ENCODE measurements at regions not wholly inside any gene's neighbourhood (a gene's known extent, or its start where the extent isn't known, plus 50 kb on each side); places are given as distances from the start of the nearest gene placed in this dataset.

DNA sequence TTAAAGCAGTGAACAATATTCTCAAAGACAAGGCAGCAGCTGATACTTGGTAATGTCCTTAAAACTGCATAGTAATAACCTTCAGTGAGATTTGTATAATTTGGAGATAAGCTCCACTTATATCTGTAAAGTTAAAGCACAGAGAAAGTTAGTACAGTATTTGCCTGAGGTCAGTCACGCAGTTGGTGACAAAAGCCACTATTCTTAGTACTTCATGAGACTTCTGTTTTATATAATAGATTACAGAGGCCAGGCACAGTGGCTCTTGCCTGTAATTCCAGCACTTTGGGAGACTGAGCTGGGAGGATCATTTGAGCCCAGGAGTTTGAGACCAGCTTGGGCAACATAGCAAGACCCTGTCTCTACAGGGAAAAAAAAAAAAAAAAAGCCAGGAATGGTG lies 266.4 kb upstream of the DMRT1 start:
- TF ChIP-seq, protein P1, sequence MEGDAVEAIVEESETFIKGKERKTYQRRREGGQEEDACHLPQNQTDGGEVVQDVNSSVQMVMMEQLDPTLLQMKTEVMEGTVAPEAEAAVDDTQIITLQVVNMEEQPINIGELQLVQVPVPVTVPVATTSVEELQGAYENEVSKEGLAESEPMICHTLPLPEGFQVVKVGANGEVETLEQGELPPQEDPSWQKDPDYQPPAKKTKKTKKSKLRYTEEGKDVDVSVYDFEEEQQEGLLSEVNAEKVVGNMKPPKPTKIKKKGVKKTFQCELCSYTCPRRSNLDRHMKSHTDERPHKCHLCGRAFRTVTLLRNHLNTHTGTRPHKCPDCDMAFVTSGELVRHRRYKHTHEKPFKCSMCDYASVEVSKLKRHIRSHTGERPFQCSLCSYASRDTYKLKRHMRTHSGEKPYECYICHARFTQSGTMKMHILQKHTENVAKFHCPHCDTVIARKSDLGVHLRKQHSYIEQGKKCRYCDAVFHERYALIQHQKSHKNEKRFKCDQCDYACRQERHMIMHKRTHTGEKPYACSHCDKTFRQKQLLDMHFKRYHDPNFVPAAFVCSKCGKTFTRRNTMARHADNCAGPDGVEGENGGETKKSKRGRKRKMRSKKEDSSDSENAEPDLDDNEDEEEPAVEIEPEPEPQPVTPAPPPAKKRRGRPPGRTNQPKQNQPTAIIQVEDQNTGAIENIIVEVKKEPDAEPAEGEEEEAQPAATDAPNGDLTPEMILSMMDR (IDR thresholded peaks at IDR 0.05) = no peak
- no peak for TF ChIP-seq ZFX (IDR thresholded peaks at IDR 0.05; ENCODE audit: borderline replicate concordance)

Measured in 22Rv1 (cell line).